Activated naive CD4-positive, alpha-beta T cell treated with anti-CD3 and anti-CD28 coated beads, Interleukin-2, amount 50 U/mL, for 24 hours (primary cell): ENCODE measurements at regions not wholly inside any gene's neighbourhood (a gene's known extent, or its start where the extent isn't known, plus 50 kb on each side); places are given as distances from the start of the nearest gene placed in this dataset.
"Not testable (repeated sequence)": the region's sequence is repeated elsewhere in the genome, so short reads cannot be mapped to it uniquely, and the experiment has no call there.

Experiments
- H3K27ac Mint-ChIP-seq: one replicate; pipeline ENCODE4 v1.8.0; 2021; ENCODE audit warnings: mild to moderate bottlenecking, mixed read lengths
- H3K27me3 Mint-ChIP-seq: one replicate; pipeline ENCODE4 v1.8.0; 2021; ENCODE audit warnings: mixed read lengths
- H3K36me3 Mint-ChIP-seq: one replicate; pipeline ENCODE4 v1.8.0; 2021; ENCODE audit warnings: mixed read lengths
- H3K4me1 Mint-ChIP-seq: one replicate; pipeline ENCODE4 v1.8.0; 2021; ENCODE audit warnings: mixed read lengths
- H3K4me3 Mint-ChIP-seq: one replicate; pipeline ENCODE4 v1.8.0; 2021; ENCODE audit warnings: mild to moderate bottlenecking, mixed read lengths
- H3K9me3 Mint-ChIP-seq: one replicate; pipeline ENCODE4 v1.8.0; 2021; ENCODE audit warnings: mixed read lengths

DNA sequence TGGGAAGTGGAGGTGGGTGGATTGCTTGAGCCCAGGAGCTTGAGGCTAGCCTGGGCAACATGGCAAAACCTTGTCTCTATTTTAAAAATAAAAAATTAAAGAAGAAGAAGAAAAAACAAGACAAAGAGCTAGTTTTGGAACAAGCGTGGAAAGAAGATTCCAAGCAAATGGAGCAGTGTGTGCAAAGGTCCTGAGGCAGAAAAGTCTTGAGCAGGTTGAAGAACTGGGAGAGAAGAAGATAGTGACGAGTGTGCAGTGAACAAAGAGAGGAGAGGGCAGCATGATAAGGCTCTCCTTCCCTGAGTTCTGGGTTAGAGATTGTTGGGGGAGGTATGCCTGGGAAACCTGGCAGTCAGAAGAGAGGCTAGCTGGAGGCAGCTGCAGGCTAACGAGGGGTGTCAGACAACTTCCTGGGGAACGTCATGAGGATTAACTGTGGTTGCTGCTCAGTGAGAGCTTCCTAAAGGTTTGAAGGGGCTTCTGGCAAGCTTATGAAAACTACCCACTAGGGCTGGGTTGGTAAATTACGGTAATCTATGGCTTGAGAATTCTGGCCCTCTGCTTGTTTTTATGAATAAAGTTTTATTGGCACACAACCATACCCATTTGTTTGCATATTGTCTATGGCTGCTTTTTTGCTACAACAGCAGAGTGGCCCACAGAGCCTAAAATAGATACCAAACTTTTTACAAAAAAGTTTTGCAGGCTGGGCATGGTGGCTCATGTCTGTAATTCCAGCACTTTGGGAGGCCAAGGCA is 128.9 kb downstream of the ZFP64 start:
- H3K27me3 Mint-ChIP-seq: no peaks in the 10 kb centered on the region
- no peaks in the 10 kb centered on the region for H3K9me3 Mint-ChIP-seq
- H3K4me3 Mint-ChIP-seq: no peak overlapping the region
- no peaks in the 10 kb centered on the region for H3K36me3 Mint-ChIP-seq
- H3K27ac Mint-ChIP-seq: no peak overlapping the region
- H3K4me1 Mint-ChIP-seq: no peaks in the 10 kb centered on the region

DNA sequence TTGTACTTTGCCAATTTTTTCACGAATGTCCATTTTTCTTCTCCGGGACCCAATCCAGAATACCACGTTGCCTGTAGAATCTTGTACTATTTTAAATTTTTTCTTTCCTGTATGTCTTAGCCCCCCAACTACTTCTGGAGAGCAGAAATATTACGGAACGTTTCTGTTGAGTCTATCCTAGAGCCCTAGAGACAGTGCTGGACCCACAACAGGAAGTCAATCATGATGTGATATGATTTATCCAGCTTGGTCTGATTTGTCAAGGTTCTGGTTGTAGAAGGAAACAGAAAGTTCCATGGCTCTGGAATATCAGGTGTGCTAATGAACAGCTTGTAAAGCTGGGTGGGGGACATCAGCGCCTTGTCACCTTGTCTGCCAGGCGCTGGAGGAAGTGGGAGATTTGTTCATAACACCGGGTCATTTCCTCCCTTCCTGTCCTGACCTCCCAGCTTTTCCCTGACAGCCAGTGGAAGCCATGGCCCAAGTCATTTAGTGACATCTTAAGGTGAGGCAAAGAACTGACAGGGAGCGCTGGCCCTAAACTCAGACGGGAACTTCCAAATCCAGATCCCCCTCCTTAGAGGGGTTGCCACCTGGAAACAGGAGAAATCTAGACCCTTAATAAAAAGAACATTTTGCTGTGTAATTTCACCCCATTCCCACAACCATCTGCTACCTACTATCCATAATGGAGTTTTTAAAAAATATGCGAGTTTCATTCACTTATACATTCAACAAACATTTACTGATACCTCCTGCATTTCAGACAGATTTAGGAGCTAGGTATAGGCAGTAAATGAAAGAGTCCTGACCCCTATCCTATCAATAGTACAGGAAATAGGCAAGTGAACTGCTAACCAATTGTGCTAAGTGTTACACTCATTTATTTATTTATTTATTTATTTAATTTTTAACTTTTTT is 130.5 kb downstream of the ZFP64 start:
- no peaks in the 10 kb centered on the region for H3K27me3 Mint-ChIP-seq
- H3K4me1 Mint-ChIP-seq: no peaks in the 10 kb centered on the region
- peaks cover 5% of the 10 kb centered on the region for H3K36me3 Mint-ChIP-seq
- H3K9me3 Mint-ChIP-seq: peaks cover 8% of the 10 kb centered on the region
- no peak overlapping the region for H3K4me3 Mint-ChIP-seq
- H3K27ac Mint-ChIP-seq: no peak overlapping the region

DNA sequence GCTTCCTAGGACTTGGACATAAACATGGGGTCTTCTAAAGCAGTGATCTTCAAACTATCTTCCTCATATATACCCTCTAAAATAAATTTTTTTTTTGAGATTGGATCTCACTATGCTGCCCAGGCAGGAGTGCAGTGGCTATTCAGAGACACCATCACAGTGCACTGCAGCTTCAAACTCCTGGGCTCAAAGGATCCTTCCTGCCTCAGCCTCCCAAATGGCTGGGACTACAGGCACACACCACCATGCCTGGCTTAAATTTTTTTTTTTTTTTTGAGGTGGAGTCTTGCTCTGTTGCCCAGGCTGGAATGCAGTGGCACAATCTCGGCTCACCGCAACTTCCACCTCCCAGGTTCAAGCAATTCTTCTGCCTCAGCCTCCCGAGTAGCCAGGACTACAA is 134.4 kb downstream of the ZFP64 start:
- H3K4me3 Mint-ChIP-seq, H3K27ac Mint-ChIP-seq, H3K4me1 Mint-ChIP-seq, H3K9me3 Mint-ChIP-seq, H3K36me3 Mint-ChIP-seq, H3K27me3 Mint-ChIP-seq: not testable (repeated sequence)

DNA sequence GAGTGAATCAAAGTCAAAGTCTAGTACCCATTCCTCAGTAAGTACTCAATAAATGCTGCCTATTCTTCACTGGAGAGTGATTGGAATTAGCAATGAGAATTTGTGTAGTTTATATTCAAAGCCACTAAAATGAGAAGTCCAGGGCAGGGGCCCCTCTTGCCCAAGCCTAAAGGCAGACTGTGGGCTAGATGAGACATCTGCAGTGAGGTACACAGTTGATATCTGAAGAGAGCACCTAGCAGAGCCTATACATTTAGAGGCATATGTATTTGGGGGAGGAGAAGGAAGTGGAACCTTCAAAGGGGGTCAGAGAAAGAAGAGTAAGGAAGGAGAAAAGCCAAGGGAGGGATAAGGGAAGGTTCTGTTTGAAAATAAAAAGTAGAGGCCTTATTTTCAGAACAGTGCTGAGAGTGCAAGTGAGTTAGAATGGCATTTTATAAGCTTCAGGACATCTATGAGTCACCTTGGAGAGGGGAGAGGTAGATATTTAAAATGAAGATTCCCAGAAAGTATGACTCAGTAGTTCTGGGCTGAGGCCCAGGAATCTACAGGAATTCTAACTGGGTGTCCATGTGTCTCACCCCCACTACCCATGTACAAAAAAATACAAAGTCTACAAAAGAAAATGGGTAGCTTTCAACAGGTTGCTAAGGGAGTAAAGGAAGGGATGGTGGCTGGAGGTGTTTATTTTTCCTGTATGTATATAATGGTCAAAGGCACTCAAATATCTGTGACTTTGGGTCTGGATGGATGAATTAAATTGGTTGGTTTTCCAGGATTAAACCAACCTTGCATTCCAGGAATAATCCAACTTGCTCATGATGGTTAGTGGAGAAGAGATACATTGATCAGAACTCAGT is 135.1 kb downstream of the ZFP64 start:
- H3K27me3 Mint-ChIP-seq: no peaks in the 10 kb centered on the region
- H3K4me1 Mint-ChIP-seq: no peaks in the 10 kb centered on the region
- peaks cover 8% of the 10 kb centered on the region for H3K9me3 Mint-ChIP-seq
- H3K36me3 Mint-ChIP-seq: peaks cover 5% of the 10 kb centered on the region
- no peak overlapping the region for H3K4me3 Mint-ChIP-seq
- no peak overlapping the region for H3K27ac Mint-ChIP-seq

DNA sequence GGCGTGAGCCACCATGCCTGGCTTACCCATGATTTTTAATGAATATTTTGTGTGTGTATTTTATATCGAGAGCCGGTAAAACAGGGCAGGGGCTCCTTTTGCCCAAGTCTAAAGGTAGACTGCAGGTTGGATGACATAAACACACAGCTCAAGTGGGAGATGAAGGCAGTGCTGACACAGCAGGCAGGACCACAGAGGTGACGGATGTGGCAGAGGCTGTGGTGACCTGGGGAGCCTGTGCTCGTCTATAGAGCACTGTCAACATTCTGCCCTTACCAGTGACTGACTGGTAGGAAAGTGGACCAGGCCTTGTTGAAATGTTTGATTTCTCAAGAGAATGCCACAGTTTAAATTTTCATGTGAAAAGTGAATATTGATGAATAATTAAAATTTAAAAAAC is 137.5 kb downstream of the ZFP64 start:
- Mint-ChIP-seq H3K4me1 (no peaks in the 10 kb centered on the region), H3K27me3 (no peaks in the 10 kb centered on the region), H3K27ac (no peak overlapping the region), H3K9me3 (peaks cover 8% of the 10 kb centered on the region), H3K4me3 (no peak overlapping the region), H3K36me3 (peaks cover 5% of the 10 kb centered on the region)

DNA sequence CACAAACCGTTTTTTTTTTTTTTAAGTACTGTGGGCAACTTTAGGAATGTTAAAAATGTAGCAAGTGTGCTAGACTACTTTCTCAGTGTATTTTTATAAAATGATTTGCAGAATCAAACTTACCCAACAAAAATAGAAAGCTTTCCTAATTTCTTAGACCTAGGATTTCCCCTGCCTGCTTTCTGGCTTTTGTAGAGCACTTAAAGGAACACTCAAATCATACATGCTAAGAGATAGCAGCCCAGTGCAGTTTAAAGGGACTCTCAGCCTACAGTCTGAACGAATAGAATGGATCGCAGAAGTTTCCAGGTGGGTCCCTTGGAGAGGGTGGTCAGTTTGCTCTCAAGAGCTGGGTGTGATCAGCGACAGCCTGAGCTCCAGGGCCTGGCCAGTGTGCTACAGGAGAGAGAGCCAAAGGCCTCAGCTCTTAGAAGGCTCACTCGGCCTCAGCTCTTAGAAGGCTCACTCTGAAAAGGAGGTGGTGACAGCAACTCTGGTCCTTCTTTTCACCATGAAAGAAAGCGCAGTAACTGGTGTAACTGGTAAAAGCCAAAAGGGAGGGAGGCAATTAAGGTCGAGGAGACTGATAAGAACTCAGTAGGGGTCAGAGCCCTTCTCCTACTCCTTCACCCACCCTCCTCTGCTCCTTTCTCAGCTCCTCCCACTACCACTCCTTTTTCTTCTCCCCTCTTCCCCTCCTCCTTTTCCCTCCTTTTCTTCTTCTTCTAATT is 142.4 kb downstream of the ZFP64 start:
- no peaks in the 10 kb centered on the region for H3K27me3 Mint-ChIP-seq
- no peaks in the 10 kb centered on the region for H3K36me3 Mint-ChIP-seq
- peaks cover 18% of the 10 kb centered on the region for H3K4me1 Mint-ChIP-seq
- H3K27ac Mint-ChIP-seq: no peak overlapping the region
- no peak overlapping the region for H3K4me3 Mint-ChIP-seq
- H3K9me3 Mint-ChIP-seq: no peaks in the 10 kb centered on the region

DNA sequence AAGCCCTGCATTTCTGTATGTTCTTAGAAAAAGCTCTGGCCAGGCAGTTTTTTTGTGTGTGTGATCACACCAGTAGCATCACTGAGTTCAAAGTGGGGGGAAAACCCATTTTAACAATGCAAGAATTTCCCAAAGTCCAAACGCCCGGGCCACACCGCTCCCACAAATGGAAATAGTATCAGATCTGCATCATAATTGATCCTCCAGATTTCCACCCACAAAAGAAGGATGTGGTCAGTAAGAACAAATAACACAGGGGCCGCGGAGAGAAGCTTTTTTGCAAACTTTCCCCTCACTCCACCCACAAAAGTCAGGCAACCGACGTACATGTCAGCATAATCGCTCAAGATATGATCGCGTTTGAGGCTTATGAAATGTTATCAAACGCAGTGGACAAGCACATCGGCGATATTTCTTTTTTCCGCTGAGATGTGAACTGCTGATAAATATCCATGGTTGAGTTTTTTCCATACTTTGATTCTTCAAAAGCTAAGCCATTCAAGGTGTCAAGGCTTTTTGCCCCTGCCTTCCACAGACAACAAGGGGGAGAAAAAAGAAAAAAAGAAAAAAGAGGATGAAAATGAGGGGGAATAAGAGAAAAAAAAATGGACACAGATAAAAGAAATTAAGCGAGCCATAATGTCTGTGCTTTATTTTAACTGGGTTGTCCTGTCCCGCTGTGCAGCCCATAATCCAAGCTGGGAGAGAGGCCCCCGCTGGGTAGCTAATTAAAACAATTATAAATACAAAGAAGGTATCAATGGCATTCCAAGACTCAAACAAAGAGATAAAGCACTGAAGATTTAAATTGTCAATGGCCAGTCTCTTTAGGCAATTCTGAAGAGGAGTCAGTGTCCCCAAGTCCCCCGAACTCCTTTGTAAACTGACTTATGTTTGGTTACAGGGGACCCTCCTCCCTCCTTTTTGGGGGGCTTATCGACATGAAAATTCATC is 143.5 kb downstream of the ZFP64 start:
- Mint-ChIP-seq H3K9me3 (no peaks in the 10 kb centered on the region), H3K36me3 (no peaks in the 10 kb centered on the region), H3K27me3 (no peaks in the 10 kb centered on the region), H3K4me1 (peaks cover 18% of the 10 kb centered on the region), H3K27ac (peak overlapping the region; percentile 30), H3K4me3 (peak overlapping the region; percentile 58)

DNA sequence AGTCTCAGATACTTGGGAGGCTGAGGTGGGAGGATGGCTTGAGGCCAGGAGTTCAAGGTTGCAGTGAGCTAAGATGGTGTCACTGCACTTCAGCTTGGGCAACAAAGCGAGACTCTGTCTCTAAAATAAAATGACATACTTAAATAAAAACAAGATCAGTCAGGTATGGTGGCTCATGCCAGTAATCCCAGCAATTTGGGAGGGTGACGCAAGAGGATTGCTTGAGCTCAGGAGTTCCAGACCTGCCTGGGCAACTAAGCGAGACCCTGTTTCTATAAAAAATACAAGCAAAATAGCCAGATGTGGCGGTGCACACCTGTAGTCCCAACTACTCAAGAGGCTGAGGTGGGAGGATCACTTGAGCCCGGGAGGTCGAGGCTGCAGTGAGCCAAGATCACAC is 149.6 kb downstream of the ZFP64 start:
- H3K4me1 Mint-ChIP-seq: no peaks in the 10 kb centered on the region
- no peak overlapping the region for H3K27ac Mint-ChIP-seq
- no peaks in the 10 kb centered on the region for H3K36me3 Mint-ChIP-seq
- H3K9me3 Mint-ChIP-seq: no peaks in the 10 kb centered on the region
- H3K4me3 Mint-ChIP-seq: no peak overlapping the region
- no peaks in the 10 kb centered on the region for H3K27me3 Mint-ChIP-seq

DNA sequence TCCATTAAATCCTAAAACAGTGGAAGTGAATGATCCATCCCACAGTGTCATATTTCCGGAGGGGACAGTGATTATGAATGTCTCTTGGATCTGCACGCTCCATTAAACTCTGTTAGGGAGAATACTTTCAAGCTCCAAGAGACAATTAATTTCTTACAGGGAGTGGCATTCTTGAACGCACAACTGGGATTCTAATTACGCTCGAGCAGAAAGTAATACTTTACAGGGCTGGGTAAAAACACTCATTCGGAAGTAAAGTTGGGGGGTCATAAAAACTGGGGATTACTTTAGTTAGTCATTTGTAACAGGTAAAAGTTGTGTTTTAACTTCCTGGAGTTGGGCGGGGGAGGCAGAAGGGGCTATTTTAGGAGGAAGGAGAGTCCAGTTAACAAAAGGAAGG is 151.8 kb downstream of the ZFP64 start:
- no peaks in the 10 kb centered on the region for H3K4me1 Mint-ChIP-seq
- H3K27ac Mint-ChIP-seq: no peak overlapping the region
- no peaks in the 10 kb centered on the region for H3K9me3 Mint-ChIP-seq
- H3K36me3 Mint-ChIP-seq: no peaks in the 10 kb centered on the region
- H3K27me3 Mint-ChIP-seq: no peaks in the 10 kb centered on the region
- no peak overlapping the region for H3K4me3 Mint-ChIP-seq

DNA sequence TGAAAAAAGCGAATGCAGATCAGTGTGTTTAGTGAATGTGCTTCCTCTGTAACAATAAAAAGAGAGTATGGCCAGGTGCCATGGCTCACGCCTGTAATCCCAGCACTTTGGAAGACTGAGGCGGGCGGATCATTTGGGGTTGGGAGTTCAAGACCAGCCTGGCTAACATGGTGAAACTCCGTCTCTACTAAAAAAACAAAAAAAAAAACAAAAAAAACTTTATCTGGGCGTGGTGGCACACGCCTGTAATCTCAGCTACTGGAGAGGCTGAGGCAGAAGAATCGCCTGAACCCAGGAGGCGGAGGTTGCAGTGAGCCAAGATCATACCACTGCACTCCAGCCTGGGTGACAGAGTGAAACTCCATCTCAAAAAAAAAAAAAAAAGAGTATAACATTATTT is 152.9 kb downstream of the ZFP64 start:
- H3K4me3 Mint-ChIP-seq, H3K27me3 Mint-ChIP-seq, H3K4me1 Mint-ChIP-seq, H3K36me3 Mint-ChIP-seq, H3K27ac Mint-ChIP-seq, H3K9me3 Mint-ChIP-seq: not testable (repeated sequence)

DNA sequence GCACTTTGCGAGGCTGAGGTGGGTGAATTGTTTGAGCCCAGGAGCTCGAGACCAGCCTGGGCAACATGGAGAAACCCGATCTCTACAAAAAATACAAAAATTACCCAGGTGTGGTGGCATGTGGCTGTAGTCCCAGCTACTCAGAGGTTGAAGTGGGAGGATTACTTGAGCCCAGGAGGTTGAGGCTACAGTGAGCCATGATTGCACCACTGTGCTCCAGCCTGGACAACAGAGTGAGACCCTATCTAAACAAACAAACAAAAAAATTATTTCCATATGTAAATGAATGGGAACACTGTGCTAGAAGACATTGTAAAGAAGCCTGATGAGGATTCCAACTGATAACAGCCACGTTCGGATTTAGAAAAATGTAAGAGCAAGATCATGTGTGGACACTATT is 154.2 kb downstream of the ZFP64 start:
- Mint-ChIP-seq H3K36me3 (no peaks in the 10 kb centered on the region), H3K4me1 (no peaks in the 10 kb centered on the region), H3K4me3 (no peak overlapping the region), H3K9me3 (no peaks in the 10 kb centered on the region), H3K27ac (no peak overlapping the region), H3K27me3 (no peaks in the 10 kb centered on the region)

DNA sequence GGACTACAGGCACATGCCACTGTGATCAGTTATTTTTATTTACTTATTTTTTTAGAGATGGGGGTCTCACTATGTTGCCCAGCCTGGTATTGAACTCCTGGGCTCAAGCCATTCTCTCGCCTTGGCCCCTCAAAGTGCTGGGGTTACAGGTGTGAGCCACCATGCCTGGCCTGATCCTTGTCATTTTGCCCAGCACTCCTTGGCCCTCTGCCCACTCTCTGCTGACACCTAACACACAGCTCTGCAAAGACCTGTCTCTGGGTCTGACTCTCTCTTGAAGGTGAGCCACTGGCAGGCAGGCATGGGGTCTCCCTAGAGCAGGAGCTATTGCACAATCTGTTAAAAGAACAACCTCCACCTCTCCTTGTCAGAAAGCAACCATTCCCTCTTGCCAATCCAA is 155.6 kb downstream of the ZFP64 start:
- no peaks in the 10 kb centered on the region for H3K36me3 Mint-ChIP-seq
- no peaks in the 10 kb centered on the region for H3K27me3 Mint-ChIP-seq
- H3K9me3 Mint-ChIP-seq: no peaks in the 10 kb centered on the region
- H3K4me3 Mint-ChIP-seq: no peak overlapping the region
- no peak overlapping the region for H3K27ac Mint-ChIP-seq
- H3K4me1 Mint-ChIP-seq: peaks cover 10% of the 10 kb centered on the region

DNA sequence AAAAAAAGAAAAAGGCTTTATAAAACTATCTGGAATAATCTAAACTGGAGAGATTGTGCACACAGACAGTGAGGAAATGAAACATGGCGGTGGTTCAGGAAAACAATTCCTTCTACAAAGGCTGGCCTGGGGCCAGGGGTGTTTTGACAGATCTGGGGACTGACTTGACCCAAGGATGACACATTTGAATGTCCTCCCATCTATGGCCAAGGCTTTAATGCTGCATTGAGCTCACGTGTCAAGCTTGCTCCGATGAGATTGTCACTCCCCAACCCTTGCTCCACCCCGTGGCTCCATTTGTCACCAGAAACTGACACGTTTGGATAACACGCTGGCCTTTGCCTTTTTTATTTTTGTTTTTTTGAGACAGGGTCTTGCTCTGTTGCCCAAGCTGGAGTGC is 156.1 kb downstream of the ZFP64 start:
- H3K36me3 Mint-ChIP-seq: no peaks in the 10 kb centered on the region
- H3K27ac Mint-ChIP-seq: no peak overlapping the region
- peaks cover 10% of the 10 kb centered on the region for H3K4me1 Mint-ChIP-seq
- no peak overlapping the region for H3K4me3 Mint-ChIP-seq
- no peaks in the 10 kb centered on the region for H3K27me3 Mint-ChIP-seq
- H3K9me3 Mint-ChIP-seq: no peaks in the 10 kb centered on the region

DNA sequence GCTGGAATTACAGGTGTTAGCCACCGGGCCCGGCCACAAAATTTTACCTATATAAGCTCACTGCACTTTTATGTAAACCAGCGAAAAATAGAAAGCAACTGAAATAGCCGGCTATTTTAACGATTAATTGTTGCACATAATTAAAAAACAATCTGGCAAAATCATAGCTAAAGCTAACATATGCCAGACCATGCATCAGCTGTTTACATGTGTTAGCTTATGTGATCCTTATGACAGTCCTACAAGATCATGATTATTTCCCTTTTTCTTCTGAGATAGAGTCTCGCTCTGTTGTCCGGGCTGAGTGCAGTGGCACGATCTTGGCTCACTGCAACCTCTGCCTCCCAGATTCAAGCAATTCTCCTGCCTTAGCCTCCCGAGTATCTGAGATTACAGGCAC is 157.0 kb downstream of the ZFP64 start:
- no peak overlapping the region for H3K27ac Mint-ChIP-seq
- H3K4me1 Mint-ChIP-seq: peaks cover 10% of the 10 kb centered on the region

More for the DNA sequence above, 157.0 kb downstream of the ZFP64 start:
- Mint-ChIP-seq H3K36me3 (no peaks in the 10 kb centered on the region), H3K27me3 (no peaks in the 10 kb centered on the region), H3K9me3 (no peaks in the 10 kb centered on the region), H3K4me3 (no peak overlapping the region)
